ENCODE measurements at regions not wholly inside any gene's neighbourhood (a gene's known extent, or its start where the extent isn't known, plus 50 kb on each side); places are given as distances from the start of the nearest gene placed in this dataset.
"Not testable (repeated sequence)": the region's sequence is repeated elsewhere in the genome, so short reads cannot be mapped to it uniquely, and the experiment has no call there.

DNA sequence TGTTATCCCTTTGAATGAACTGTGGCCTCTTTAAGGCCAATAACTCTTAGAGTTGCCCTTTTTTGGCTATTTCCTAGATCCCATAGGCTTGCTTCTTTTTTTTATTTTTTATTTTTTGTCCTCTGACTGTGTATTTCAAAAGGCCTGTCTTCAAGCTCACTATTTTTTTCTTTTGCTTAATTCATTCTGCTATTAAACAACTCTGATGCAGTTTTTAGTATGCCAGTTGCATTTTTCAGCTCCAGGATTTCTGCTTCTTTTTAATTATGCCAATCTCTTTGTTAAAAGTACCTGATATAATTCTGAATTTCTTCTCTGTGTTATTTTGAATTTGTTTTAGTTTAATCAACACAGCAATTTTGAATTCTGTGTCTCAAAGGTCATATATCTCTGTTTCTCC is 912.1 kb downstream of the PLOD2 start:
- DNase-seq, result no peak

DNA sequence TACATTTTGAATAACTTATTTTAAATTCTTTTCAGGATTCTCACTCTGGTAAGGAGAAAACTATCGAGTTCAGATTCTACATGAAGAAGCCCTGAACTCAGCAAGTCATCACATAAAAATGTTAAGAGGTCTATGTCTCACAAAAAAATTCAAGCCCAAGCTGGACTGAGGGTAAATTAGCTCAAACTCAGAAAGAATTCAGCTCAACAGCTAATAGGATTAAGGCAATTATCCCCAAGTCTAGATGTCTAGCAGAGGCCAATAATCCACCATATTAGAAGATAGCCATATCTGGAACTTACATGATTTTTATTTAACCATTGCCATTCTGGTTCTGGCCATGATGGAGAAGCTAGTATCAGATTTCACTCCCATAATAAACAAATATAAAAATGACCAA is 909.7 kb downstream of the PLOD2 start:
- DNase-seq, result no peak

DNA sequence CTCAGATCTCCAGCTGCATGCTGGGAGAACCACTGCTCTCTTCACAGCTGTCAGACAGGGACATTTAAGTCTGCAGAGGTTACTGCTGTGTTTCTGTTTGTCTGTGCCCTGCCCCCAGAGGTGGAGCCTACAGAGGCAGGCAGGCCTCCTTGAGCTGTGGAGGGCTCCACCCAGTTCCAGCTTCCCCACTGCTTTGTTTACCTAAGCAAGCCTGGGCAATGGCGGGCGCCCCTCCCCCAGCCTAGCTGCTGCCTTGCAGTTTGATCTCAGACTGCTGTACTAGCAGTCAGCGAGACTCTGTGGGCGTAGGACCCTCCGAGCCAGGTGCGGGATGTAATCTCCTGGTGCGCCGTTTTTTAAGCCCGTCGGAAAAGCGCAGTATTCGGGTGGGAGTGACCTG is 903.0 kb downstream of the PLOD2 start:
- DNase-seq, result not testable (repeated sequence)

DNA sequence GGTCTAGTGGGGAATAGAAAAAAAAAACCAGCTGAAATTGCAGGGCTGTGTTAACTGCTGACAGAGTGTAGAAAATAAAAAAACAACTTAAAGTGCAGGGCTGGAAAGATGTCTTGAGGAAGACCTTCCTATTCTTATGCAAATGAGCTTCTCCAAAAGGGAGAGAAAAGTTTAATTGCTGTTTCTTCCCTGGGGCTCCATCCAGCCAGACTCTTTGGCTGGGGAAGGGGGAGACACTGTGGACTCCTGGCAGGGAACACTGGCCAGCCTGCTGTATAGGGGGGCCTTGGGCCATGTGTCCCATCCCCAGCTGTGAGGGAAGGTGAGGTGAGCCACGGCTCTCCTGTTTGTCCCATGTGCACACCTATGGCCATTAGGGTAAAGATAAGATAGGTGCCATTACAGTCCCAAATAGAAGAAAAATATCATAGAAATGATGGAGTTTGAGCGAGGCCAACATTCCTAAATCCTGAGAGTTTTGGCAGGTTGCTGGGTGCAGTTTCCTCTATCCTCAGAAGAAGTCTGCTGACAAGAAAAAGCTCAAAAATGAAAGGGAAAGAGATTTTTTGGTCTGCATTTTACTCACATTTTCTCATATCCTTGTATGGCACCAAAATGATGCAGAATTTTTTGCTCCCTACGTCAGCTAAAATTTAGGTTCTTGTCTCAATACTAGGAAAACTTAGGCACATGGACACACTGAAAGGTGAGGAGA is 901.7 kb downstream of the PLOD2 start:
- no peak for DNase-seq

DNA sequence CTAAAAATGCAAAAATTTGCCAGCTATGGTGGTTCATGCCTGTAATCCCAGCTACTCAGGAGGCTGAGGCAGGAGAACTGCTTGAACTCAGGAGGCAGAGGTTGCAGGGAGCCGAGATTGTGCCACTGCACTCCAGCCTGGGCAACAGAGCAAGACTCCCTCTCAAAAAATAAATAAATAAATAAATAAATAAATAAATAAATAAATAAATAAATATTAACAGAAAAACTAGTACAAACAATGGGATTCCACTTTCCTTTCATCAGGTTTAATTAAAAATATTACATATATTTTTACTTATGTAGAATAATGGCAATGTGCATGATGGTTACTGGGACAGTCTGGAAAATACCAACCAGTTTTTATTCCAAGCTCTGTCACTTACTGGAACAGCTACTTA is 897.5 kb downstream of the PLOD2 start:
- not testable (repeated sequence) for DNase-seq

DNA sequence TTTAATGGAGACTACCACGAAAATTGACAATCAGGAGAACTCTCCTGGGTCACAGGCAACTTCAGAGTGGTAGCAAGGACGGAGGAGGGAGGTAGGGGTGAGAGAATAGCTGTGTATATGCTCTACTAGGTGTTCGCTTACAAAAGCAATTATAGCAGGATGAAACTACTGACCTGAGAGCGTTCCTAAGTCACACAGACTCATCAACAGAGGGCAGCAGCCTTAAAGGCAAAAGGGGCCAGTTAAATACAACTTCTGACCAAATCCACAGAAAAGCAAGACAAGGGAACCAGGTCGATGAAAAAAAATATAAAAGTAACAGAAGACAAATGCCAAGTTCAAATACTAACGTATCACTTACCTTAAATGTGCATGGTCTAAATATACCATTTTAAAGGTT is 894.6 kb downstream of the PLOD2 start:
- no peak for DNase-seq

DNA sequence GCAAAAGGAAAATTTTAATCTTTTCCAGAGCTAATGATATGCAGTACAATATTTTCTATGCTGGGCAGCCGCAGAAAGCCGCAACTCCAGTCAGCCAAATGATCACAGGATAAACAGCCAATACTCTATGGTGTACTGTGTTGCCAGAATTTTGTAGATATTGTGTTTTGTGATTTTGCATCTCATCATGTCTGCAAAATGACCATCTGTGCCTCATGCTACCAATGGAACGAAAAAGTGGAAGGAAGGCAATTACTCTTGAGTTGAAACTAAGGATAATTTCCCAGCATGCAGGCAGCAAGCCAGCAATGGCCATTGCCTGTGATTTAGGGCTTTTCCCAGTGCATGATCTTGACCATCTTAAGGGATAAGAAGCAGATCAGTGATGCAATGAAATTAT is 891.9 kb downstream of the PLOD2 start:
- DNase-seq, result no peak

DNA sequence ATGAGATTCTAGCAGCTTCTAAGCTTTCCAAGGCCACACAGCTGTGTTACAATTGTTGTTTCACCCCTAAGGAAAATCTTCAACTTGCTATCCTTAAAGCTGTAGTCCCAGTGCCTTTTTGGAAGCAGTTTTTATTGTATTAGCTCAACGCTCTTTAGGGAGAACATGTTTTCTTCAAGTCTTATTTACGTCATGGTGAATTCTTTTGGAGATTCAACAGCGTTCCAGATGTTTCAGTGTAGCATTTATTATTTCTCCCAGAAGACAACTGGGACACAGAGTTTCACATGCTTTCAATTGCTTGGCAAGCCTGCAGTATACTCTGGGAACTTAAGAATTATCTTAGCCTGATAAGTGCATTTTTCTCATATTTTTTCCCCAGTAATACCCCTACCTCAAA is 888.3 kb downstream of the PLOD2 start:
- DNase-seq, result no peak

DNA sequence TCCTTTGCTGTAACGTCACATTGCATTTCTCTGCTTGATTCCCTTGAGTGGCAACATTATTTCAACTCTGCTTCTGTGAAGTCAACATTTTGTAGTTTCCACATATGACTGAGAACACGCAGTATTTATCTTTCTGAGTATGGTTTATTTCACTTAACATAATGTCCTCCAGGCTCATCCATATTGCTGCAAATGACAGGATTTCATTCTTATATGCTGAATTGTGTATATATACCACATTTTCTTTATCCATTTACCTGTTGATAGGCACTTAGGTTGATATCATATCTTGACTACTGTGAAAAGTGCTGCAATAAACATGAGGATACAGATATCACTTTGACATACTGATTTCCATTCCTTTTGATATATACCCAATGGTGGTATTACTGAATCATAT is 878.5 kb downstream of the PLOD2 start:
- DNase-seq, result no peak

DNA sequence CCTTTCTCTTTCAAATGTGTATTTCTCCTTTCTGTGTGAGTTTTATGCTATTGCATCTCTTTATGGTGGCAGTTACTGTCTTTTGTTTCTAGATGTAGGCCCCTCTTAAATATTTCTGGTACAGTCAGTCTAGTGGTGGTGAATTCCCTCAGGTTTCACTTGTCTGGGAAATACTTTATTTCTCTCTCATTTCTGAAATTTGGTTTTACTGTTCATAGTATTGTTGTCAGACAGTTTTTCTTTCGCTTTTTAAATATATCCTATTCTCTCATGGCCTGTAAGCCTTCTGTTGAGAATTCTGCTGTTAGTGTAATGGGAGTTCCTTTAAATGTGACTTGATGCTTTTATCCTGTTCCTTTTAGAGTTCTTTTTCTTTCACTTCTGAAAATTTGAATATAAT is 874.0 kb downstream of the PLOD2 start:
- DNase-seq, result no peak

DNA sequence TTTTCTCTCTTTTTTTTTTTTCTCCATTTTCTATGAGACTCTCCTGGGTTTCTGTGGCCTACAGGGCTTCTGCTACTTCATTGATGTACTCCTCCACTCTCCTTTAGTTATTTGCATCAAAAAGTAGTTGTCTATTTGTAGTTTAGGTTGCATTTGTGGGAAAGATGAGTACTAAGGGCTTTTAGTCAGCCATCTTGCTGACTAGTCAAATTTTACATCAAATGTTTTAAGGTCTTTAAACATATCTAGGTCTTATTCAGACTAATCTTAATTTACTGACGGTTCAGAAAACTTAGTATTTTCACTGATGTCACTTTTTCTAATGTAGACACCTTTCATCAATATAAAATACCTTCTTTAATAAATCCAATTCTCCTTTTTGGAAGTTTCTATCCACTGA is 871.0 kb downstream of the PLOD2 start:
- DNase-seq, result no peak

DNA sequence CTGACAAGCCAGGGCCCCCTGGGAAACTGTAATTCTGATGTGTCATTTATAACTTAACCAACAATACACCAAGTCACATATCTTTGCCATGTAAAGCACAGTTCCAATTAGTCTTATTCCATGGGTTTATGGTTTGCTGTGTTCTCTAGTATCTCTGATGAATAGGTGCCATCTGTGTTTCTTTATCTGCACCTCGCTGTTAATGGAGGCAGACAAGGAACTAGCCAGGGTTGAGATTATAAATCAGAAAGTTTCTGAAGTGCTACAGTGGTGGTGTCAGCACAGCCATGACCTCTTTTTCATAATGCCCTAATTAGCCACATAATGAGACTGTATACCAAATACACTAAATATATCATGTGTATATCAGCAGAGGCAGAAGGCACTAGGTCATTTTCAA is 866.4 kb downstream of the PLOD2 start:
- no peak for DNase-seq

DNA sequence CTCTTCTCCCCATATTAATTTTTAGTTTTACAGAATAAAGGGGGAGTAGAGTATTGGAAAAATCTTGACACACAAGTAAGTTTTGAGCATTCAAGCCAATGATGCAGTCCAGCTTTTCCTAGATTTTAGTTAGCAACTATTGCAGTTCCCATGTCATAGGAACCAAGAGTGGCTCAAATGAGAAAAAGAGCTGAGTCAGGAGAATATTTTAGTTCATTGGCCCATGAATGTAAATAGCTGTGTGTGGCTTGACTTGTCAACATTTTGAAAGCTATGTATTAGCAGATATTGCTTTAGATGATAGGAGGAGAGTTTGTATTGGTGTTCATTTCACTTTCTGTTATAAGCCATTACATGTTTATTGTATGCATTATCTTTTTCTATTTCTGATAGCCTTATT is 853.7 kb downstream of the PLOD2 start:
- no peak for DNase-seq

DNA sequence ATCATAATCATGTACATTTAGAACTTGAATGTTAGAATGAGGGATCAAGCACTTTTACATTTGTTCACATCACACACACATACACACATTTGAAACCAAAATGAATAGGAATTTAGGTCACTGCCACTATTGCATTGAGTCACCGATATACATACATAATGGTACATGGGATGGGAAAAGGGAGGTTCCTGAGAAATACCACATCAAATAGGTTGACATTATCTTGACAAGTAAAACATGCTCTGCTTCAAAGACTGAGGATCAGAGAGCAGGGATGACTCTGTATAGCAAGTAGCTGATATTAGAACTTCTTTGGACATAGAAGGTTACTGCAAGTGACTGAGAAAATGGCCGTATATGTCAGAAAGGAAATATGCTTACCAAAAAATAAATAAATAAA is 847.2 kb downstream of the PLOD2 start:
- DNase-seq, result no peak

DNA sequence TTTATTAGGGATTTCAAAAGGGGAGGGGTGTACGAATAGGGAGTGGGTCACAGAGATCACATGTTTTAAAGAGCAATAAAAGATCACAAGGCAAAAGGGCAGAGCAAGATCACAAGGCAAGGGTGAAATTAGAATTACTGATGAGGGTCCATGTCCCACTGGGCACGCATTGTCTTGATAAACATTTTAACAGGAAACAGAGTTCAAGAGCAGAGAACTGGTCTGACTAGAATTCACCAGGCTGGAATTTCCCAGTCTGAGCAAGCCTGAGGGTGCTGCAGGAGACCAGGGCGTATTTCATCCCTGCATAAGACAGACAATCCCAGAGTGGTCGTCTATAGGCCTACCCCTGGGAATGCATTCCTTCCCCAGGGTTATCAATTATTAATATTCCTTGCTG is 844.7 kb downstream of the PLOD2 start:
- not testable (repeated sequence) for DNase-seq

DNA sequence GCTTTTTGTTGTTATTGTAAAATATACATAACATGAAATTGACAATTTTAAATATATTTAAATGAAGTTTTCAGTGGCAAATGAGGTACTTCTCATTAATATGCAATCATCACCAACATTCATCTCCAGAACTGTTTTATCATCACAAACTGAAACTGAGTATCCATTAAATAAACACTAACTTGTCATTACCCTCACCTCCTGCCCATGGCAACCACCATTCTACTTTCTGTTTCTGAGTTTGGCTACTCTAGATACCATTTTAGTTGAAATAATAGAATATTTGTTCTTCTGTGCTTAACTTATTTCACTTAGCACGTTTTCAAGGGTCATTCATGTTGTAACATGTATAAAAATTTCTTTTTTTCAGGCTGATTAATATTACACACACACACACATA is 834.3 kb downstream of the PLOD2 start:
- DNase-seq, result no peak

DNA sequence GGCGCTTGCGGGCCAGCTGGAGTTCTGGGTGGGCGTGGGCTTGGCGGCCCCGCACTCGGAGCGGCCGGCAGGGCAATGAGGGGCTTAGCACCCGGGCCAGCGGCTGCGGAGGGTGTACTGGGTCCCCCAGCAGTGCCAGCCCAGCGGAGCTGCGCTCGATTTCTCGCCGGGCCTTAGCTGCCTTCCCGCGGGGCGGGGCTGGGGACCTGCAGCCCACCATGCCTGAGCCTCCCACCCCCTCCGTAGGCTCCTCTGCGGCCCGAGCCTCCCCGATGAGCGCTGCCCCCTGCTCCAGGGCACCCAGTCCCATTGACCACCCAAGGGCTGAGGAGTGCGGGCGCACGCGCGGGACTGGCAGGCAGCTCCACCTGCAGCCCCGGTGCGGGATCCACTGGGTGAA is 827.6 kb downstream of the PLOD2 start:
- not testable (repeated sequence) for DNase-seq

DNA sequence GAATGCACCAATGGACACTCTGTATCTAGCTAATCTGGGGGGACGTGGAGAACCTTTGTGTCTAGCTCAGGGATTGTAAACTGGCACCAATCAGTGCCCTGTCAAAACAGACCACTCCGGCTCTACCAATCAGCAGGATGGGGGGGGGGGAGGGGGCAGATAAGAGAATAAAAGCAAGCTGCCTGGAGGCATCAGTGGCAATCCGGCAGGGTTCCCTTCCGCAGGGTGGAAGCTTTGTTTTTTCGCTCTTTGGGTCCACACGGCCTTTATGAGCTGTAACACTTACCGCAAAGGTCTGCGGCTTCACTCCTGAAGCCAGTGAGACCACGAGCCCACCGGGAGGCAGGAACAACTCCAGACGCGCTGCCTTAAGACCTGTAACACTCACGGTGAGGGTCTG is 827.1 kb downstream of the PLOD2 start:
- no peak for DNase-seq

DNA sequence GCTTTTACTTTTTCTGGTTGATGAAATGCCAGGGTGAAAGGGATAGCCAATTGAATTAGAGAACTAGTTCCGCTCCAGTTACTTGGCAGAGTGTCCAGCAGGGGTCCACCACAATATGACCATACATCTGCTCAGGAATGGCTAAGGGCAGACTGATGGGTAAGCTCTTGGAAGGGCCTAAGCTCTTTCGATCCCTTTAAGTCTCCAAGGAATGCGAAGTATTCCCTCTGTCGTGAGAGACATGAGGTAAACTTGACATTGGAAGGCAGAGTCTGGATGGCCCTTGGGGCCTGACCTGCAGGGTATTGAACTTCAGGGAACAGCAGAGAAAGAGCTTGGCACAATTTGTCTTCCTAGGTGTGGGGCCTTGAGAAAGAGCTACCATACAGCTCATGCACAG is 805.8 kb downstream of the PLOD2 start:
- no peak for DNase-seq

DNA sequence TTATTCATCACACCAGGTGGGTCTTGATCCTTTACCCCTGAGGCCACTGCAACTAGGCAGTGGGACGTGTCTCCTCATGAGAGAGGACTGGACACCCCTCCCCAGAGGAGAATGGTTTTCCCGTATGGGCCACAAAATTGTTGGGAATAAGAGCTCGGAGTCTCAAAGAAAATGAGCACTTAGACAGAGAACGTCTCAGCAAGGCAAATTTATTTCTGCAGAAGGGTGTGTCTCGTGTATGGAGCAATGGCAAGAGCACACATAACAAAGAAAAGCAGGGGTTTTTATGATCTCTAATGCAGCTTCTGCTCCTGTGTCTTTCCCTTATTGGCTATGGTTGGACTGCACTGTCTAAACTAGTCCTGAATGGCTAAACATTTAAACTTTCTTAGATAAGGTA is 803.5 kb downstream of the PLOD2 start:
- DNase-seq, result no peak

DNA sequence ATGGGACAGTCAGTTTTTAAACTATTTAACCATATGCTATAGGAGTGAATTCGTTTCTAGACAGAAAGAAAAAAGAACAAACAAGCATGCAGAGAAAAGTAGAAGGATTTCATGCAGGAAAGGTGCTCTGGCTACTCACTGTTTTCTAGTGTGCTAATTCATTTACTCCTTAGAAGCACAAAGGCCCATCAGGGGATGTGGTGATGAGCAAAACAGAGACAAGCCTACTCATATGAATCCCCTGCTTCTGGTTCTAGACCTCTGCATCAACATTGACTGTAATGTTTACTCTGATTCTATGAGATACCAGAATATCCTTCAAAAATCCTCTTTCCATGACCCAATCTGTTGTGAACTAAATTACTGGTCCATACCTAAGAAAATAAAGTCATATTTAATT is 801.9 kb downstream of the PLOD2 start:
- DNase-seq, result no peak

DNA sequence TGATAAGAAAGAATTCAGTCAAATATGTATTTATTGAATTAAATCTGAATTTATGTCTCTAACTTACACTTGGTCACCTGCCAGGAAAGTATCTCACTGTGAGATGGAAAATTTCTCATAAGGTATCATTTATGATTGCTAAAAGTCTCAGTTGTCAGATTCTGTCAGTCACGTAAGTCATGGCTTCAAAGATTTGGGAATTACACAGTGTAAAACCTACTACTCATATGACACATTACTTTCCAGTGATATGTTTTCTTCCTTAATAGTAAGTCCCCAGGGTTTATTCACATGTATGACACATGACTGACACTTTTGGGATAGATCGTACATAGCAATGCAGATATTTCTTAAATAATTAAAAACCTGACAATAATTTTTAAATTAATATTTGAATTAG is 792.2 kb downstream of the PLOD2 start:
- no peak for DNase-seq

DNA sequence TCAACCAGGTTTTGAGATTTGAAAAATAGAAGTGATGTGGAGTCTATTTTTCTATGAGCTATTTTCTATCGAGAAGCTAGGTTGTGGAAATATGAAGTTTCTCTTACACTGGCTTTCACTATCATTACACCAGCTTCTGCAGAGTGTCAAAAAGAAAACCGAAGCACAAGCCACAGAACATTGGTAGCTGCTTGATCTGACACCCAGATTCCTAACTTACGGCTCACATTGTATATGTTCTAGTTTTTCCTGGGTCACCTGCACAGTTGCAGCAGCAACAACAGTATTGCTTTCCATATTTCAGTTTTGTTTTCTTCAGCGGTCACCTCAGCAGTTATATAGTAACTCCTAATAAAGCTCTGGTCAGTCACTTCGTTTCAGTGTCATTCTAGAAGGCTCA is 790.1 kb downstream of the PLOD2 start:
- DNase-seq, result no peak

DNA sequence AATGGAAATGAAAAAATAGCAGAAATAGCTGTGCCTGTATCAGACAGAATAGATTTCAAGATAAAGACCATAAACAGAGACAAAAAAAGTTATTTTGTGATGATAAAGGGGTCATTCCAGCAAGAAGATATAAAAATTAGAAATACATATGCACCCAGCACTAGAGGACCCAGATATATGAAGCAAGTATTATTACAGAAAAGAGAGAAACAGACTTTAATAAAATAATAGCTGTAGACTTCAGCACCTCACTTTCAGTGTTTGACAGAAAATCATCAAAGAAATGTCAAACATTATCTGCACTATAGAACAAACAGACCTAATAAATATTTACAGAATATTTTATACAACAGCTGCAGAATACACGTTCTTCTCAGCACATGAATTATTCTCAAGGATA is 783.7 kb downstream of the PLOD2 start:
- no peak for DNase-seq
